ENCODE measurements at regions not wholly inside any gene's neighbourhood (a gene's known extent, or its start where the extent isn't known, plus 50 kb on each side); places are given as distances from the start of the nearest gene placed in this dataset.

- in situ Hi-C loops (cut with HindIII; ENCODE audit: low sequenced_read_pairs) = no loop called here
- H3K4me3 ChIP-seq (ENCODE audit: low read depth, low read length) = no peak overlapping the region
- no peak for TF ChIP-seq CTCF (IDR thresholded peaks at IDR 0.05; ENCODE audit: low read depth, low read length, missing control alignments)
- no peak for DNase-seq (ENCODE audit: low read depth)
Measured at GRCh38 chr7:96928965-96929364, 76.4 kb upstream of the DLX6 start.

- DNase-seq (ENCODE audit: low read depth) = no peak
- in situ Hi-C loops (cut with HindIII; ENCODE audit: low sequenced_read_pairs) = no loop called here
- H3K4me3 ChIP-seq (ENCODE audit: low read depth, low read length) = no peak overlapping the region
- no peak for TF ChIP-seq CTCF (IDR thresholded peaks at IDR 0.05; ENCODE audit: low read depth, low read length, missing control alignments)
Measured at GRCh38 chr7:96931891-96932290, 73.5 kb upstream of the DLX6 start.

GRCh38 chr7:96933067-96933645 lies 72.2 kb upstream of the DLX6 start:
- DNase-seq (ENCODE audit: low read depth) = no peak
- TF ChIP-seq CTCF (IDR thresholded peaks at IDR 0.05; ENCODE audit: low read depth, low read length, missing control alignments) = no peak
- in situ Hi-C loops (cut with HindIII; ENCODE audit: low sequenced_read_pairs) = no loop called here
- H3K4me3 ChIP-seq (ENCODE audit: low read depth, low read length) = no peak overlapping the region

- no peak for DNase-seq (ENCODE audit: low read depth)
- in situ Hi-C loops (cut with HindIII; ENCODE audit: low sequenced_read_pairs) = no loop called here
- no peak overlapping the region for H3K4me3 ChIP-seq (ENCODE audit: low read depth, low read length)
- no peak for TF ChIP-seq CTCF (IDR thresholded peaks at IDR 0.05; ENCODE audit: low read depth, low read length, missing control alignments)
Measured at GRCh38 chr7:96936621-96937020, 68.7 kb upstream of the DLX6 start.

- in situ Hi-C loops (cut with HindIII; ENCODE audit: low sequenced_read_pairs) = no loop called here
- no peak for TF ChIP-seq CTCF (IDR thresholded peaks at IDR 0.05; ENCODE audit: low read depth, low read length, missing control alignments)
- no peak for DNase-seq (ENCODE audit: low read depth)
- no peak overlapping the region for H3K4me3 ChIP-seq (ENCODE audit: low read depth, low read length)
Measured at GRCh38 chr7:96942112-96942511, 63.2 kb upstream of the DLX6 start.

GRCh38 chr7:96949766-96950165 lies 55.6 kb upstream of the DLX6 start:
- DNase-seq (ENCODE audit: low read depth) = peak; percentile 75
- no peak overlapping the region for H3K4me3 ChIP-seq (ENCODE audit: low read depth, low read length)
- TF ChIP-seq CTCF (IDR thresholded peaks at IDR 0.05; ENCODE audit: low read depth, low read length, missing control alignments) = peak; percentile 8
- in situ Hi-C loops (cut with HindIII; ENCODE audit: low sequenced_read_pairs) = loop anchor here (5.0 kb wide), 1 partner anchor 57 kb away; no protein-coding TSS in a partner anchor

Measured in astrocyte of the cerebellum (primary cell).